Neural crest cell (in vitro differentiated cells): ENCODE measurements at regions not wholly inside any gene's neighbourhood (a gene's known extent, or its start where the extent isn't known, plus 50 kb on each side); places are given as distances from the start of the nearest gene placed in this dataset.
"Not testable (repeated sequence)": the region's sequence is repeated elsewhere in the genome, so short reads cannot be mapped to it uniquely, and the experiment has no call there.

ENCODE experiments used
- DNase-seq: peaks from one replicate; pipeline ENCODE4 v3.0.0; 2021; ENCODE audit warnings: low read depth, mixed read lengths, low spot score
- H3K27ac Mint-ChIP-seq: one replicate; pipeline ENCODE4 v1.8.0; 2021; ENCODE audit warnings: mild to moderate bottlenecking, mixed read lengths; ENCODE audit not compliant: unreplicated experiment
- H3K27me3 Mint-ChIP-seq: 2 replicates; pipeline ENCODE4 v1.8.0; 2021; ENCODE audit warnings: low read depth, mild to moderate bottlenecking, mixed read lengths
- H3K36me3 Mint-ChIP-seq: 2 replicates; pipeline ENCODE4 v1.8.0; 2021; ENCODE audit warnings: low read depth, mild to moderate bottlenecking, mixed read lengths
- H3K4me1 Mint-ChIP-seq: 2 replicates; pipeline ENCODE4 v1.8.0; 2021; ENCODE audit warnings: mixed read lengths
- H3K4me3 Mint-ChIP-seq: one replicate; pipeline ENCODE4 v1.8.0; 2021; ENCODE audit warnings: mild to moderate bottlenecking, mixed read lengths
- H3K9me3 Mint-ChIP-seq: 2 replicates; pipeline ENCODE4 v1.8.0; 2021; ENCODE audit warnings: mixed read lengths
- TF ChIP-seq, protein P1 (sequence below): fragments of 200-600 bp; sonication (generic); conservative IDR thresholded peaks from 2 replicates; pipeline ENCODE4 v1.5.0; 2021; ENCODE audit warnings: antibody characterized with exemption, mild to moderate bottlenecking

DNA sequence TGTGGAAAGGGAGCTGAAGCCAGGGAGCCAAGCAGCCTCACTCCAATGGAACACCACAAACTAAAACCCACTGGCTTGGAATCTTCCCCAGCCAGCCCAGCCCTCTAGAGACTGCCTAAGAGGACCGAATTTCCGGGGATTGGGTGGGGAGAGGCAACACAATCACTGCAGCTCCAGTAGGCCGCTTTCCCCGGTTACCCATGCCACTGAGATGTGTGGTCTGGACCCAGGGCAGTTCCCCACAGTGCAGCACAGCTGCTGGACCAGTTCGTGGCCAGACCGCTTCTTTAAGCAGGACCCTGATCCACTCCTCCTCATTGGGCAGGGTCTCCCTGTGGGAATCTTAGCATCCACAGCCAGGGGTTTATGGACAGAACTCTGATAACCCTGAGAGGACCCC, 91.9 kb upstream of the PAGE3 start:
- no peaks in the 10 kb centered on the region for H3K4me1 Mint-ChIP-seq
- no peak overlapping the region for H3K27ac Mint-ChIP-seq
- TF ChIP-seq, protein P1, sequence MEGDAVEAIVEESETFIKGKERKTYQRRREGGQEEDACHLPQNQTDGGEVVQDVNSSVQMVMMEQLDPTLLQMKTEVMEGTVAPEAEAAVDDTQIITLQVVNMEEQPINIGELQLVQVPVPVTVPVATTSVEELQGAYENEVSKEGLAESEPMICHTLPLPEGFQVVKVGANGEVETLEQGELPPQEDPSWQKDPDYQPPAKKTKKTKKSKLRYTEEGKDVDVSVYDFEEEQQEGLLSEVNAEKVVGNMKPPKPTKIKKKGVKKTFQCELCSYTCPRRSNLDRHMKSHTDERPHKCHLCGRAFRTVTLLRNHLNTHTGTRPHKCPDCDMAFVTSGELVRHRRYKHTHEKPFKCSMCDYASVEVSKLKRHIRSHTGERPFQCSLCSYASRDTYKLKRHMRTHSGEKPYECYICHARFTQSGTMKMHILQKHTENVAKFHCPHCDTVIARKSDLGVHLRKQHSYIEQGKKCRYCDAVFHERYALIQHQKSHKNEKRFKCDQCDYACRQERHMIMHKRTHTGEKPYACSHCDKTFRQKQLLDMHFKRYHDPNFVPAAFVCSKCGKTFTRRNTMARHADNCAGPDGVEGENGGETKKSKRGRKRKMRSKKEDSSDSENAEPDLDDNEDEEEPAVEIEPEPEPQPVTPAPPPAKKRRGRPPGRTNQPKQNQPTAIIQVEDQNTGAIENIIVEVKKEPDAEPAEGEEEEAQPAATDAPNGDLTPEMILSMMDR, result no peak
- H3K27me3 Mint-ChIP-seq, result peaks cover 4% of the 10 kb centered on the region
- H3K4me3 Mint-ChIP-seq, result no peak overlapping the region
- no peaks in the 10 kb centered on the region for H3K36me3 Mint-ChIP-seq
- H3K9me3 Mint-ChIP-seq, result peaks cover 9% of the 10 kb centered on the region
- DNase-seq, result no peak

DNA sequence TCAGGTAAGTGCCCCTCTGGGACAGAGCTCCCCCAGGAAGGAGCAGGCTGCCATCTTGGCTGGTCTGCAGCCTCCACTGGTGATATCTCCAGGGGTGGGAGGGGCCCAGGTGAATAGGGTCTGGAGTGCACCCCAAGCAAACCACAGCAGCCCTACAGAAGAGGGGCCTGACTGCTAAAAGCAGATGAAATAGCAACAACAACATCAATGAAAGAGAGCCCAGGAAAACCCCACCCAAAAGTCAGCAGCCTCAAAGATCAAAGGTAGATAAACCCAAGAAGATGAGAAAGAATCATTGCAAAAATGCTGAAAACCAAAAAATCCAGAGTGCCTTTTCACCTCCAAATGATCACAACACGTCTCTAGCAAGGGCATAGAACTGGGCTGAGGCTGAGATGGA, 92.5 kb upstream of the PAGE3 start:
- Mint-ChIP-seq H3K9me3 (peaks cover 7% of the 10 kb centered on the region), H3K27ac (no peak overlapping the region), H3K36me3 (no peaks in the 10 kb centered on the region), H3K4me1 (no peaks in the 10 kb centered on the region), H3K27me3 (peaks cover 4% of the 10 kb centered on the region), H3K4me3 (no peak overlapping the region)
- DNase-seq, result no peak
- TF ChIP-seq, protein P1, result no peak

DNA sequence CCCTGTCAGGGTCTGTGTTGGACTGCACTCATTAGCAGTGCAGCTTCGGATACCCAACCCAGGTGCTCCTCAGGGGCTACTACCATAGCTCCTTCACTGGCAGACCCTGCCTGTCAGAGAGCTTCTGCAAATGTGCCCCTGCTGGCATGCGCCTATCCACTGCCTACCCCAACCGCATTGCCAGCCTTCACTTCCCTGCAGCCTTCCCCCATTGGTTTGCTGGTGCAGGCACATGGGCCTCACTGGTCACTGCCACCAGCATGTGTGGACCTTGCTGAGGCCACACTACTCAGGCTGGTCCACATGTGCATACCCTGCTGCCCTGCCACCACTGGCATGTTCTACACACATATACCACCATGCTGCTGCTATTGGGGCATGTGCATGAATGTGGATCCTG, 72.5 kb upstream of the MAGEH1 start:
- TF ChIP-seq, protein P1, result no peak
- Mint-ChIP-seq H3K36me3 (peaks cover 5% of the 10 kb centered on the region), H3K27ac (no peak overlapping the region), H3K4me3 (no peak overlapping the region), H3K27me3 (no peaks in the 10 kb centered on the region), H3K4me1 (no peaks in the 10 kb centered on the region), H3K9me3 (peaks cover 24% of the 10 kb centered on the region)
- DNase-seq, result no peak

DNA sequence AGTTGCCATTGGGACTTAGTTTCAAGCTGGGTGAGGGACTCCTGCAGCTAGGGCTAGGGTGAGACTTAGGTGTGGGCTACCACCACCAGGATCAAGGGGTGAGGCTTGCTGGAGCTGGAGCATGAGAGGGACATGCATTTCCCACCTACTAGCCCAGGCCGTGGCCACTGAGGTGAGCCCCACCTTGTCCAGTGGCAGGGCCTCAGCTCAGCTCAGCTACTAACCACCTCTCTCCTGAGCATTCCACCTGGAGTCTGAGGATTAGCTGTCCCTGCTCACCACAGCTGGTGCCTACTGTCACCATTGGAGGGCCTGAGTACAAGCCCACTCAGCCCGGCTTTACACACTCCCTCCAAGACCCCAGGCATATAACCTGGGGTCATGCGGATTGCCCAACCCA, 62.6 kb upstream of the MAGEH1 start:
- Mint-ChIP-seq H3K9me3 (peaks cover 28% of the 10 kb centered on the region), H3K4me3 (no peak overlapping the region), H3K27me3 (peaks cover 8% of the 10 kb centered on the region), H3K36me3 (peaks cover 4% of the 10 kb centered on the region), H3K4me1 (no peaks in the 10 kb centered on the region), H3K27ac (no peak overlapping the region)
- no peak for DNase-seq
- TF ChIP-seq, protein P1, result no peak

DNA sequence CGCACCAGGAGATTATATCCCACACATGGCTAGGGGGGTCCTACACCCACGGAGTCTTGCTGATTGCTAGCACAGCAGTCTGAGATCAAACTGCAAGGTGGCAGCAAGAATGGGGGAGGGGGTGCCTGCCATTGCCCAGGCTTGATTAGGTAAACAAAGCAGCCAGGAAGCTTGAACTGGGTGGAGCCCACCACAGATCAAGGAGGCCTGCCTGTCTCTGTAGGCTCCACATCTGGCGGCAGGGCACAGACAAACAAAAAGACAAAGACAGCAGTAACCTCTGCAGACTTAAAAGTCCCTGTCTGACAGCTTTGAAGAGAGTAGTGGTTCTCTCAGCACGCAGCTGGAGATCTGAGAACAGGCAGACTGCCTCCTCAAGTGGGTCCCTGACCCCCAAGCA, 55.1 kb upstream of the MAGEH1 start:
- not testable (repeated sequence) for H3K27me3 Mint-ChIP-seq, DNase-seq, H3K36me3 Mint-ChIP-seq, H3K4me1 Mint-ChIP-seq, H3K4me3 Mint-ChIP-seq, H3K27ac Mint-ChIP-seq, H3K9me3 Mint-ChIP-seq
